ENCODE measurements at regions not wholly inside any gene's neighbourhood (a gene's known extent, or its start where the extent isn't known, plus 50 kb on each side); places are given as distances from the start of the nearest gene placed in this dataset.

DNA sequence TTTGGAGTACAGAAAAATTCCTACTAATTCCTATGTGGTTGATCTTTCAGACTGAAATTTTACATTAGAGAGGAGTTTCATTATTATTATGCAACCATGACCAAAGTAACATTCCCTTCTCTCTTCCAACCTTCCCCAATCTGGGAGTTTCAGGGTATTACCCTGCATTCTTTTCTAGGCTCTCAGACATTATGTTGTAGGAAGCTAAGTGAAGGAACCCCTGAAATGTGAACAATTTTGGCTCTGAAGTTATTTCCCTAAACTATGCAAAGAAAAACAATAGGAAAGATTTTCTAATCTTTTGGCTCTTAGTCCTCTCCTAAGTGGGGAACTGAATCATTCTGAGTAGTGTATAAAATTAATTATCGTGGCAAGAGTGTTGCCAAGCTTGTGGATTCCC is 63.3 kb upstream of the ZFAND5 start:
- DNase-seq: no peak

DNA sequence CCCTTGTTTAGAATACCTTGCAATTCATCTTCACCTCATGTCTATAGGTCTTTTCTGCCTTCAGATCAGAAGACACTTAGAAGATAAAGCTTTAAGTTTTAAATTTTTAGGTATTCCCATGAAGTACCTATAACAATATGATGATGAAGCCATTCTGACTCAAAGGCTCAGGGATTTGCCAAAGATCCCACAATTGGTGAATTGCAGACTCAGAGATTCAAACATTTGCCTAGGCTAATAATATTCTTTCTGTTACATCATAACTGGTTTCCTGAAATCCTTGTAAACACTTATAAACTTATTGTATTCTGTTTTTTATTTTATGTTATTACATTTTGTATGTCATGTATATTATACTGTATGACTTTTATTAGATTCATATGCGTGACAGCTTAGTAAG is 62.8 kb upstream of the ZFAND5 start:
- no peak for DNase-seq

DNA sequence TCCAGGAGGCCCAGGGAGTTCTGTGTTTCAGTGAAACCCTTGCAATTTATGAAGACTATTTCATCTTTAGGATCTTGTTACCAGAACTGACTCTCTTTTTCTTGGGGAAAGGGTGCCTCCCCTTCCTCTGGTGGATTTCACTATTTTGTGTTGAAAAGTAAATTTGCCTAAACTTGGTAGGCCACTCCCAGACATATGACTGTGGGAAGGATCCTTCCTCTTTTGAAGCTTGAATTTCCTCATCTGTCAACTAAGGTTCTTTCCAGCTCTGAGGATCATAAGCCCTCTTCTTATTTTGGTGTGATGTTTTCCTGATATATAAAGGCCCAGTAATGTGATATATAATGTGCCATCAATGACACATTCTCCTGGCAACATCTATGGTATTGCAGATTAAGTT is 59.1 kb upstream of the ZFAND5 start:
- DNase-seq: no peak

GRCh38 chr9:72422214-72422613 is 57.2 kb upstream of the ZFAND5 start:
- DNase-seq: no peak

- no peak for DNase-seq
Measured at GRCh38 chr9:72420783-72421182, 55.8 kb upstream of the ZFAND5 start.

- DNase-seq: no peak
Measured at GRCh38 chr9:72415948-72416347, 50.9 kb upstream of the ZFAND5 start.

GRCh38 chr9:72415163-72415562 is 50.2 kb upstream of the ZFAND5 start:
- DNase-seq: no peak

All from stimulated activated CD4-positive, alpha-beta T cell treated with anti-CD3 and anti-CD28 coated beads, Interleukin-15, amount 100 ng/mL, for 24 hours (primary cell).